HG02981 (cell line): ENCODE measurements at regions not wholly inside any gene's neighbourhood (a gene's known extent, or its start where the extent isn't known, plus 50 kb on each side); places are given as distances from the start of the nearest gene placed in this dataset.

Source experiments
- ATAC-seq: cut with Tn5 transposase; IDR thresholded peaks from one replicate; pipeline ENCODE4 v1.9.1; 2021; ENCODE audit warnings: mild to moderate bottlenecking, moderate library complexity; ENCODE audit not compliant: unreplicated experiment

DNA sequence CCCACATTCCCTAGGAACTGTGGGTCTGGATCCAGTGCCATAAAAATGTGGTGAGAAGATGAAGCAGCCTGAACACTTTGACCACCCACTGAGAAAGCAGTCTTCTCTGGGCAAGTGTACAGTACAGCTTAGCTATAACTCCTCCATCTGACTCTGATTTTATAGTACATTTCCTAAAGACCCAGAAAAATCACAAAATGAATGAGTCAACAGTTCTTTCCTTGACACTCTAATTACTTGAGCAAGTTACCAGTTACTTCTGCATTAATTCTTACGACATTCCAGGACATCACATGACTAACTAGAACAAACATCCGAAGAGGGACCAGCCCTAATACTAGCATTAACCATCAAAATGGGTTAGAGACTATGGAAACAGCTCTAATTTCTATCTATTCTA lies 148.1 kb upstream of the PEX5L start:
- no peak for ATAC-seq

DNA sequence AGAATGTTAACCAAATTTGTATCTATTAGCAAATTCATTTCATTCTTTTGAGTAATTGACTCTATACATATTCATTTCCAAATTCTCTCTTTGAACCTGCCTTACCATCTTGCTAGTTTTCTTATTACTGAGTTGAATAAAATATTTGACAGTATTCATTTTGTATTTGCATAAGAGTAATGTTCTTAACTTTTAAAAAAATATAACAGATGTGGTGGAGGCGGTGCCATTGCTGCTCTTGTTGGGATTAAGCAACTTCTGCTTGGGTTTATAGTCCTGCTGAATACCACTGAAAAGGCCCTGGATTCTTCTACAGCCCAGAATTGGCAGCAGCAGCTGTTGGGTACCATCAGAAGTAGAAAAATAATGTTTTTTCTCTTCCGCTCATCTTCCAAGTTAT lies 148.9 kb upstream of the PEX5L start:
- no peak for ATAC-seq

DNA sequence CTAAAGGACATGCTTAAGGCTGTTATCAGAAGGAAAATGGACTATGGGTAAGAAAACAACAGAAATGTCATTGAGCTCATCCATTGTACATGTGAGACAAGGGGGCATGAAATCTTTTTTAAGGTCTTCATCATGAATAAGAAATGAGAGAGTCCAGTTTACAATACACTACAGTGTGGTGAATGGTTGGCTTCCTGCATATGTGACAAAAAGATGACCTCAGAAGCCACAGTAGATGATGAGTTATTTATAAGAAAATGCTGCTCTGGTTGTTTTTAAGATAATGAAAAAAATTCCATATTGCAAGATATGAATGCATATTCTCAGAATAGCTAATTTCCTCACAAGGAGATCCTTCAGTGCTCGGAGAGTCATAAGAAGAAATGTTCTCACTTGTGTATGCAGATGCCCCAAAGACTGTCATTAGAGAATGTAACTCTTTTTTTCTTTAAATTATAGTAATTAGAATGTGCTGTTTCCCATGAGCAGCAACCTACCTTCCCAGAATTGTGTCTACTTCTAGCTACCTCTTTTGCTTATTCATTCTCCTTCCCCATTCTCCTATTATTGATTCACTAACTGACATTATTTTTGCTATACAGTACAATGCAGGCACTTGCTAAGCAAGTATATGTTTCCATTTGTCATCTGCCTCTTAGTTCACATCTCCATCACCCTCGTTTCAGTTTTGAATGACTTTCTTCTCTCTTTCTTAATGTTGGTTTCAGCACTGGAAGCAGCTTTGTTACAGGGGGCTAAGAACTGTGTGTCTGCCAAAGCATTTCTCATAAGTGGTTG lies 152.0 kb upstream of the PEX5L start:
- peak; percentile 81 for ATAC-seq

DNA sequence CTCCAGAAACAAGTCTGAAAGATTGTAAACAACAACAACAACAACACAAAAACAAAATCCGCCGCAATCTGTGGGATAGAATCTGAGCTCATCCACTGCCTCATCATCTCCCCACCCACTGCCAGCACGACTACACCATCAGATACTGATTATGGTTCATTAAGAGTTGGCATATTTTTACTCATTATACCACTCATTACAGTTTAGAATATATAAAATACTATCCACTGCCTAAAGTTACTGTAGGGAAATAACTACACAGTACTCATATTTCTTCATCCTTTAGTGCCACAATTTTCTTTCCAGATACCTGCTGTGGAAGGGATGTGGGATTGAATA lies 152.5 kb upstream of the PEX5L start:
- ATAC-seq: no peak

DNA sequence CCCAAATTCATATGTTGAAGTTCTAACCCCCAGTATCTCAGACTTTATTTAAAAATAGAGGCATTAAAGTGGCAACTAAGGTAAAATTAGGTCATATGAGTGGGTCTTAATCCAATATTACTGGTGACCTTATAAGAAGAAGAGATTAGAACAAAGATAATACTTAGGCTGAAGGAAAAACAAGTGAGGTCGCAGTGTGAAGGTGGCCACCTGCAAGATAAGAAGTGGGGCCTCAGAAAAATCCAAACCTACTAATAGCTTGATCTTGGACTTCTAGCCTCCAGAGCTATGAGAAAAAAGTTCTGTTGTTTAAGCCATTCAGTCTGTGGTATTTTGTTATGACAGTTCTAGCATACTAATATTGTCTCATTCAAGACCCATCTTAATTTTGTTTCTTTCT lies 159.9 kb upstream of the PEX5L start:
- ATAC-seq: no peak

DNA sequence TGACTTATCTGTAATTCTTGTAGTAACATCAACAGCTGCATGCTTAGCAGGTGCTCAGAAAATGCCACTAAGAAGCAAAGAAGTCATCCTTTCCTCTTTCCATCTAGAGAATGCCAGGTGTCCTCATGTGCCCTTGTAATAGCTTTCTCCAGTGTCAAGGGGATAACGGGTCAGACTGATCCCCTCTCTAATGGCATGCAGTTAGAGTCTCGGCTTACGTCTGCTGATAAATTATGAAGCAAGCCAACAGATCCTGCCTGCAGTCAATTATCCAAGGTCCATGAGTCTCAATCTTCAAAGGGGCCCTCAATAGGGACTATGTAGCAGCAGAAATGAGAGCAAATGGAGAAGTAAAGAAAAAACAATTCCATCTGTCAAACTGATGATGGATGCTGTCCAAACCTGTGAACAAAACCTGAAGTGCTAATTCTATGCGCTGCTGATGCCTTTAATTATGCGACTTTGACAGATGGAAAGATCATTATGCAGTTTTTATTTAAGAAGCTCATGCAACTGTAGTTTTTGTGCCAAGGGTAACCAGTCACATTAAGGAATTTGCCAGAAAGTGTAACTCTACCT lies 162.8 kb upstream of the PEX5L start:
- no peak for ATAC-seq

DNA sequence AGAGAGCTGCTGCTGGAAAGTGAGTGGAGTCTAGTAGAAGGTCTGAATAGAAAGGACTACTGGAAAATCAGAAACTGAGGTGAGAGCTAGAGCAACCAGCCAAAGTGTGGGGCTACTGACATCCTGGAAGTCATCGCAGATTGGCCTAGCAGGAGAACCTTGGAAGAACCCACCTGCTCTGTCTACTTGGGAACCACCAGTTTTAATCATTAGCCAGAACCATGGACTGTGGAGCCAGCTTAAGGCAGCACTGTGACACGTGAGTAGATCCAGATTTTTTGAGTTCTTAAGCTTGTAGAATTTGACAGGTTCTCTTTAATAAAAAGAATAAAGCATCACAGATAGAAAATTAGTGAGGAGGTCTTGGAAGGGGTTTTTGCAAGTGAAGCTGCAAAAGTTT lies 179.1 kb upstream of the PEX5L start:
- no peak for ATAC-seq

DNA sequence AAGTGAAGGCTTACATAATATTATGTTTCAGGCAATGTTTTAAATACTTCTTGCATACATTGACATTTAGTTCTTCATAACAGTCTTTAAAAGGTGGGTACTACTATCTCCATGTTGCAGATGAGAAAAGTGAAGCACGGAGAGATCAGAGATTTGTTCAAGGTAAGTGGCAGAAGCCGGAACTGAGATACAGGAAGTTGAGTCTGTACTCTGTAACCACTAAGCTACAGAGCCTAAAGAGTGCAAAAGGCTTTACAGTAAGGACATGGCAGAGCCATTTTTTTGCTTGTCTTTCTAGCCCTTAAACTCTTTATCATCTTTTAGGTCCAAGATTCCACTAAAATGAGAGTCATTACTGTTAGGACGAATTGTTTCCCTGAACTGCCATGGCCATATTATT lies 186.5 kb upstream of the PEX5L start:
- no peak for ATAC-seq

DNA sequence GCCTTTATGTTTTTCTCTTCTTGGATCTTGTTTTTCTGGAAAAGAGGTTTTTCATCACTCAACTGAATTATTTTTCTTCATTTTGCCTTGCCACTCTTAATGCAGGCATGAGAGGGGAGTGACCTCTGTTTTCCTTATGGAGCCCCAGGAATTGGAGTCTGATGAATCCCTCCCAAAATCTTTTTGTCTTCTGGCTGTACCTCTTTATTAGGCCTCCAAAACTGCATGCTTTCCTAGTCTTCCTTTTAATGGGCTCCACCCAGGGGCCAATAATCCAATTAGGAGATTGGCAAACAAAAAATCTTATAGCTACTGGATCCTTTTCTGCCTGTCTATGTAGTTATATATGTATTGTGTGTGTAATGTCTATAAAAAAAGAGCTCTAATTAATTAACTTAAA lies 192.4 kb upstream of the PEX5L start:
- ATAC-seq: no peak

DNA sequence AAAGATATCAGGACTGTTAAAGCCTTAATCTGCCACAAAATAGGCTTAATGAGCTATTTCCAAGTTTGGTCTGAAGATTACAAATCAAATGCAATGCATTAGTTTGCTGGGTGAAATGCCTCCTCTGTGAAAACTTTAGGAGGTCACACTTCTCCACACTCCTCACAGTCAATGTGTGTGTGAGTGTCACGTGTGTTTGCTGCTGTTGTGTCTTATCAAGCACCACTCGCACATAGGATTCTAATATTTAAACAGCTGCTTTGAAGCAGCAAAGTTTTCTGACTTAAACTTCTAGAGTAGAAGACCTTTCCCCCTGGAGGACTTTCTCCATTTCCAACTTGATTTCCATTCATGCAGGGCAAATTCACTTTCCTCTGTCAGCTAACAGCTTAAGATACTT lies 203.2 kb upstream of the PEX5L start:
- ATAC-seq: no peak

DNA sequence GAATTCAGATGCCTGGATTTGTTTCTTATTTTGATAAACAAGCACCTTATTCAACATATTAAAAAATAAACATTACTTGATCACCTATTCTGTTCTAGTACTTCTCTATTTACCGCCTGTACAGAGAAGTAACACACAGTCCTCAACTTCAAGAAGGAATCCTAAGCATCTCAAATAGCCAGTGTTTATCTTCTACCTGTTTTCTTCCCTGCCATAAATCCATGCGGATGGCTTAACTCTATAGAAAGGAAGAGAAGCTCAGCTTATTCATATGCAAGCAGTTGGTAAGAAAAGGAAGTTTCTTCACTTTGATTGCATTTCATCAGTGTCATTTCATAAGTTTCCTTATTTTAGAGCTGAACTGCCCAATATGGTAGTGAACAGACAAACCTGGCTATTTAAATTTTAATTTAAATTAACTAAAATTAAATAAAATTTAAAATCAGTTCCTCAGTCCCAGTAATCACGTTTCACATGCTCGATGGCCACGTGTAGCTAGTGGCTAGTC lies 210.0 kb upstream of the PEX5L start:
- ATAC-seq: no peak

DNA sequence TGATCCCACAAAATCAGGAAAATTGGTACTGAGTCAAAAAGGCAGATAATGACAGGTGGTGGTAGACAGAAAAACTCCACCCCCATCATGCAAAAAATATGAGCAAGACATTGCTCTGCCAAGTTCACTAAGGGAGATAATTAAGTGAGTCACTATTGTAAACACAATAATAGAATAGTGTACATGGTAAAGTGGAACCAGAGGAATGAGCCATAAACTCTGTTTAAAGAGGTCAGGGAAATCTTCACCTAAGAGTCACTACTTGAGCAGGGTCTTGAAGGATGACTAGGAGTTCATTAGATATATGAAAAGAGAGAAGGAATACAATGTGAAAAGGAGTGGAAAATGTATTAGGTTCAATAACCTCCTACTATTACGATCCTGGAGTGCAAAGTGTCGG lies 213.4 kb upstream of the PEX5L start:
- no peak for ATAC-seq

DNA sequence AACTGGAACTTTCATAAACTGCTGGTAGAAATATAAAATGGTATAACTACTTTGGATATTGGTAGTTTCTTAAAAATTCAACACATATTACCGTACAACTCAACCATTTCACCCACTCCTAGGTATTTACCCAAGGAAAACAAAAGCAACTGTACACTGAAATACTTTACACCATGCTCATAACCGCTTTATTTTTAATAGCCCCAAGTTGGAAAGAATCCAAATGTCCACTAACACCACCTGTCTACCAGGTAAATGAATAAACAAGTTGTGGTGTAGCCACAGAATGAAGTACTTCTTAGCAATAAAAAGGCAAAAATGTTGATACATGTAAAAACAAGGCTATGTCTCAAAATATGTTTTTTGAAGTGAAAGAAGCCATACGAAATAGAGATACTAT lies 215.9 kb upstream of the PEX5L start:
- ATAC-seq: no peak

DNA sequence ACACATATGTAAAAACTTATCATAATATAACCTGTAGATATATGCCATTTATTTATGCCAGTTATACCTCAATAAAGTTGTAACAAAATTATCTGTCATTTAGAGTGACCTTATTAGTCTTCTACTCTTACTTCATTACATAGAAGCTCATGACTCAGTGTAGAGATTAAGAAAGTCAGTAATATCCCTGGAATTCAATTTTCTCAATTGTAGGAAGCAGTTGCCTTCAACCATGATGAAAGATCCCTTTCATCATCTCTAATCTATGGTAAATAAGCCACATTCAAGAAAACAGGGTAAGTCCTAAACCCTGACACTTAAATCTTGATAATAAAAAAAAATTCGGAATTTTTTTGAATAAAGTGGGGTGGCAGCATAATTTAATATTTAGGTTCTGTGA lies 216.5 kb upstream of the PEX5L start:
- no peak for ATAC-seq

DNA sequence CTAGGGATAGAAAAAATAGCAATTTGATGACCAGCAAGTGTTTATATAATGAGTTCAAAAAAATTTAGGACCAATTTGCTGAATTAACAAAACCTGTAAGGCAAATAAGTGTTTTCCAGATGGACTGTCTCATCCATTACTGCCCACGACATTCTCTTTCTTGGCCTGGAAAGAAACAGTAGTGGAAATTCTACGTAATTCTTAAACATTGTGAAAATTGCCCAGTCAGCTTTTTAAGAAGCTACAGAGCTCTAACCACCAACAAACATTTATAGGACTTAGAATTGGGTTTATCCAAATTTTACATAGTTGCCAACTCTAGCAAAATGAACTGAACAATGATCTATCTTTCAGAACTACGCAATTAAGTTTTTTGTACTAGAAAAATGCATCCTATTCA lies 227.7 kb upstream of the PEX5L start:
- no peak for ATAC-seq

DNA sequence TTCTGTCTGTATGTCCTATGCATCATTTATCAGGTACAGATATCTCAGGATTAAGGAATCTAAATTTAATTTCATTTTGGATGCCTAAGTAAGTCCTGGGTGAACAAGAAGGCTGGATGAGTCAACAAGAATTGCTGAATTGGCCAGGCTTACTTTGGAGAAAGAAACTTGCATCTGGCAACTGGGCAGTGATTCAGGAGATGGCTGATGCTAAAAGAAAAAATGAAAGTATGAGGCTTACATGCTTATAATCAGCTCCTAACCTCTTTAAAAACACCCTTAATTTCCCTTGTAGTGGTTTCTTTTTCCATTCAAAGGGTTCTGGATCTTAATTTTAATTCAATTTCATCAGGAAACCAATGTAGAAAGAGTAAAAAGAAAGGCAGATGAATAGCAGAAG lies 228.8 kb upstream of the PEX5L start:
- ATAC-seq: no peak

DNA sequence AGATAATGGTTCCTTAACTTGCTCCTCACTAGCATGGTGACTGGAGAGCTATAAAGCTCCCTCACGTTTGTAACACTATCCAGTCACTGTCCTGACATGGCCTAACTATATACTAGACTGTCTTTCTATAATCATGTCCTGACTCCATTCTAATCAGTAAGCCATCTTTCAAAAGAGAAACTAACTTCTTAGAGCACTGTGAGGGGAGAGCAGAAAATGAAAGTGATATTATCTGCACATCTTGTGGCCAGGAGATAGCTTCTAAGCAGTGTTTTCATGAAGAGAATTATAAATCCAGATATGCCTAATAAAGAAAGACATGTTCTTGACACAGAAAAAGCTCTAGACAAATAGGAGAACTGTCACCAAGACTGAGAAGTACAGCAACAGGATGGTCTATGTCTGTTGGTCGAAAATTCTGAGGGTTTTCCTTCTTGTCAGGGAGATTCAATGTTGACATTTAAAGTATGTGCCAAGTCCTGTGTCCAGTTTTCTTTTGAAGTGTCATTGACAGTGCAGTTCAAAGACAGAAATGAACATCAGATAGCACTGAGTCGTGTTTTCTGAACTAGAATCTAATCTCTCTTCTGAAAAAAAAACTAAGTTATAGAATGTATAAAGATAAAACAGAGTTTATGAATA lies 230.6 kb upstream of the PEX5L start:
- ATAC-seq: peak; percentile 98

DNA sequence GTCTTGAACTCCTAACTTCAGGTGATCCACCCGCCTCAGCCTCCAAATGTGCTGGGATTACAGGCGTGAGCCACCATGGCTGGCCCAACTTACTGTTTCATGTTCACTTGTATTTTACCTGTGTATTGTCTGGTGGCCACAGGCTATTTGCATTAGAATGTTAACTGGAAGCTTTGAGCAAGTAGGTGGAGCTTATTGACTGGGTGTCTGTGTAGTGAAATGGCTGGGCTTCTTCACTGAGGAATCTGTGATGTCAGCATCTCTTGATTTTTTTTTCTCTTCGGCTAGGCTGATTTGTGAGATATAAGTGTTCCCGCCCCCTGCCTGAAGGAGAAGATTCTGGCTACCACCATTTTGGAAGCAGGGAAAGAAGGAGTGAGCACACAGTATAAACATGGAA lies 237.8 kb upstream of the PEX5L start:
- ATAC-seq: no peak

DNA sequence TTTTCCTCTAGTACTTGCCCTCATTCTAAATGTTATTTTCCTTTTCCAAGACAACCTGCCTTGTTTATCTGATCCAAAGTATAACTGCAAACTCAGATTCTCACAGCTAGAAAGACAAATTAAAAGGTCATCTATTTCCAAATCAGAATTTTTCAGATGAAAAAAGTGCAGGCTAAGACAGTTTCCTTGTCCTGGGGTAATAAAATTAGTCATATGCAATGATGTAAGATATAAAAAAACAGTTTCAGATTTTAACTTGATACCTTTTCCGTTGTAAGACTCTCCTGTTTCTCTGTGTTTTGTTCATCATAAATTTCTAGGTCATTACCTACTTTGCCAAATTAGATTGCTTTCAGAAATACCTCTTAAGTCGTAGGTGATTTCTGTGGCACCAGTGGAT lies 238.4 kb upstream of the PEX5L start:
- no peak for ATAC-seq

DNA sequence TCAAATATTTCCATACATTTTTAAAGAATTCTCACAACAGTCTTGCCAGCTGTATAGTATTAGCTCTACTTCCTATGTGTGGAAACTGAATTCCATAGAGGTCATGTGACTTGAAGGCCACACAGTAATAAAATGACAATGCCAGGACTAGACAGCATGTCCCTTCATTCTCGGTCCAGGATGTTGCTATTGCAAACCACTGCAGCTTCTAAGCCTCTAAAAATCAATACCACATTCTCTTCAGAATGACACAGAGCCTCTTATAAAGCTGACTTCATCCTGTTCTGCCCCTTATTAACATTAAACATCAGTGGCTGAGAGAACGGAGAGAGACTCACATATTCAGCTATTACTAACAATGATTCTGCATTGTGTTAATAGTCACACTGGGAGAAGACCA lies 240.3 kb upstream of the PEX5L start:
- no peak for ATAC-seq

DNA sequence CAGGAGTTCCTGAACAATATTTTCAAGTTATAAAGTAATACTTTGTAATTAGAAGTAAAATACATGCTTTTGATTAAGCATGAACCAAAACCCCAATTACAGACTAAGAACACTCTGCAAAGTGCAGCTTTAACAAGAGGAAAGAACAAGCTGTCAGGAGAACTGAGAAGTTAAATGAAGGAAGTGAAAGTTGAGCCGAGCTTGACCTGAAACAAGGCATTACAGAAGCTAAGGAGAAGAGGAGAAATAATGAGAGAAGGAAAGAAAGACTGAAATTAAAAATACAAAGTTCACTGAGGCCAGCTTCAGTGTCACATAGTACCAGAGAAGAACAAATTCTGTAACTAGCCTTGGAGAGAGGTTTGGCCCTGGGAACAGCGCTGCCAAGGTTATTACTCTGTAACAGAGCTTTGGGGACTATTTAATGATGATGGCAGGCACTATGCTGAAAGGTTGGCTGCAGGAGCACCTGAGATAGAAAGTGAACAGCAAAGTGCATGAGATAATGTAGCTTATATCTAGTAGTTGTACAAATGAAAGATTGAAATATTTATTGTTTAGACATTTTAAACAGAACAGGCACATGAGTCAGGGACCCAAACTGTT lies 241.9 kb upstream of the PEX5L start:
- ATAC-seq: peak; percentile 93

DNA sequence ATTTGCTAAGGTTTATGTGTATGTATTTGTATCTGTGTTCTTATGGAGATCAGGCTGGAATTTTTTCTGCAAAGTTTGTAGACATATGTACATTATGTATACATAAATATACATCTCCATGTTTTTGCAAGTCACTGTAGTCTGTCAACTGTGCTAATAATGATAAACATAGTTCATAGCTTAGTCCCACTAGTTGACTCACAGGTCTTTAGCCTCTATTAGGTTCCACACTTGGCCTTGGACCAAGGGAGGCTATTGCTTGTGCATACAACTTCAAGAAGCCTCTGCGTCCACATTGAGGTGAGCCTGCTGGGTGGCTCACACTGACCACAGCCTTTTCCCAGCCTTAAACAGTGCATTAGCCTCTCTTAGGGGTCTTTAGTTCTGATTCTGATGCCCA lies 243.8 kb upstream of the PEX5L start:
- no peak for ATAC-seq
